ENCODE measurements at regions not wholly inside any gene's neighbourhood (a gene's known extent, or its start where the extent isn't known, plus 50 kb on each side); places are given as distances from the start of the nearest gene placed in this dataset.

DNA sequence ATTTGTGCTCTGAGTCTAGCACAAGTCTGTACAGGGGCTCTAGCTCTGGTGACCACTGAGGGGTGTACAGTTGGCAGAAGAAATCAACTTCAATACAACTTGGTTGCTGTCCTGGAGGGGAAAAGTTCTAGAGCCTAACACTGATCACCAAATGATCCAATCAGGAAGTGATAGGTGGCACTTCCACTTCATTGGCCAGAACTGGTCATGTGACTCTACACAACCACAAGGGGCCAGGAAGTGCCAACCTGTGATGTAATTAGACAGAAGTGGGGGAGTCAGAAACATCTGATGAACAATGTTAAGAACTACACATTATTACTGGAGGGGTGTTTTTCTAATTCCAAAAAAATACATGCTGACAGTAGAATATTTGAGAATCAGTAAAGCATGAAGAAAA, 401.6 kb downstream of the VRK1 start:
- TF ChIP-seq EZH2phosphoT487 (IDR thresholded peaks at IDR 0.05; ENCODE audit: insufficient read depth, low read depth) (no peak), EZH2 (IDR thresholded peaks at IDR 0.05; ENCODE audit: insufficient read depth, poor library complexity, severe bottlenecking) (no peak)

Data from GM23248 (cell line).